ENCODE measurements at regions not wholly inside any gene's neighbourhood (a gene's known extent, or its start where the extent isn't known, plus 50 kb on each side); places are given as distances from the start of the nearest gene placed in this dataset.
"Not testable (repeated sequence)": the region's sequence is repeated elsewhere in the genome, so short reads cannot be mapped to it uniquely, and the experiment has no call there.

GRCh38 chr5:165031371-165031770 lies 1526.0 kb downstream of the MAT2B start:
- Histone ChIP-seq H3K36me3 (no peaks in the 10 kb centered on the region), H3K9me3 (no peaks in the 10 kb centered on the region), H3K4me3 (no peak overlapping the region), H3K27ac (no peak overlapping the region), H3K4me1 (no peaks in the 10 kb centered on the region), H3K27me3 (no peaks in the 10 kb centered on the region)
- DNase-seq (no peak), ATAC-seq (no peak)
- intact Hi-C loops (cut with DNase I), result no loop called here
- no peak for TF ChIP-seq CTCF (IDR thresholded peaks at IDR 0.05)

- intact Hi-C loops (cut with DNase I), result no loop called here
- Histone ChIP-seq H3K9me3 (no peaks in the 10 kb centered on the region), H3K36me3 (no peaks in the 10 kb centered on the region), H3K27me3 (no peaks in the 10 kb centered on the region), H3K4me1 (no peaks in the 10 kb centered on the region), H3K4me3 (no peak overlapping the region), H3K27ac (no peak overlapping the region)
- no peak for DNase-seq
- TF ChIP-seq CTCF (IDR thresholded peaks at IDR 0.05), result no peak
- no peak for ATAC-seq
Observed at GRCh38 chr5:165035520-165035919, 1530.1 kb downstream of the MAT2B start.

DNA sequence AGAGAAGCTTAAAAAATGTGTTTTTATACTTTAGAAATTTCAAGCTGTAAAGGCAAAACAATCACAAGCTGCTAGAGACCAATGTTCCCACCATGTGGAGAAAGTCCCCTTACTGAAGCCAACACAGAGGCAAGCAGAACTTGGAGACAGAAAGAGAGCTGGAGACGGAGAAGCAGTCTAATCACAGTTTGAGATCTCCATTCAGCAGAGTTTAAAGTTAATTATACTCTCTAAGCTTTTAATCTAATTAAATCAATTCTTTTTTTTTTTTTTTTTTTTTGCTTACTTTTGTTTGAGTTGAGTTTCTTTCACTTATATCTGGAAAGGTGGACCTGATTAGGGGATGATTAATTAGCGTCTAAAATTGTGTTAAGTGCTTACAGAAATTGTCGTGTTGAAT lies 1534.3 kb downstream of the MAT2B start:
- no peaks in the 10 kb centered on the region for H3K9me3 ChIP-seq
- no peak overlapping the region for H3K27ac ChIP-seq
- no peaks in the 10 kb centered on the region for H3K4me1 ChIP-seq
- H3K27me3 ChIP-seq, result no peaks in the 10 kb centered on the region
- intact Hi-C loops (cut with DNase I), result no loop called here
- no peak for DNase-seq
- H3K4me3 ChIP-seq, result no peak overlapping the region
- no peak for TF ChIP-seq CTCF (IDR thresholded peaks at IDR 0.05)
- no peak for ATAC-seq
- no peaks in the 10 kb centered on the region for H3K36me3 ChIP-seq

DNA sequence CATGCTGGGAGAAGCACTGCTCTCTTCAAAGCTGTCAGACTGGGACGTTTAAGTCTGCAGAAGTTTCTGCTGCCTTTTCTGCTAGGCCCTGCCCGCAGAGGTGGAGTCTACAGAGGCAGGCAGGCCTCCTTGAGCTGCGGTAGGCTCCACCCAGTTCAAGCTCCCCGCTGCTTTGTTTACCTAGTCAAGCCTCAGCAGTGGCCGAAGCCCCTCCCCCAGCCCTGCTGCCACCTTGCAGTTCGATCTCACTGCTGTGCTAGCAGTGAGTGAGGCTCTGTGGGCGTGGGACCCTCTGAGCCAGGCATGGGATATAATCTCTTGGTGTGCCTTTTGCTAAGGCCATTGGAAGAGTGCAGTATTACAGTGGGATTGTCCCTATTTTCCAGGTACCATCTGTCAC lies 1540.5 kb downstream of the MAT2B start:
- H3K27ac ChIP-seq; H3K4me1 ChIP-seq; H3K9me3 ChIP-seq; ATAC-seq; intact Hi-C loops (cut with DNase I); H3K27me3 ChIP-seq; DNase-seq; H3K36me3 ChIP-seq; H3K4me3 ChIP-seq: not testable (repeated sequence)

DNA sequence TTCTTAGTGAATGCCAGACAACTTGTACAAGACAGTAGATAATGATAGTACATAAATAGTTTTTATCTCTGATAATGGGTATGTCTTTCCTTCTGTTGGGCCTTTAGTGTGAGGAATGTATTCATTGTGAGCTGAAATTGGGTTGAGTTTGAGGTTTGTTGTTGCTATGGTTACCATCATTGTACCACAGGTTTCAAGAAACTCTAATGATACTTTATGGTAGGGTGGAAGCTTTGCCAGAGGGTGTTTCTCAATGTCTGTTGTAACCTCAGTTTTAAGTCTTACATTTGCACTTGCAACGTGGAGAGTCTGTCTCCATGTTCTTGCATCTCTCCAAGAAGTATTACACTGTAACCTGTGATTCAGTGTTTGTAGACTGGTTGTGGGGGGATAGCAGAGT lies 1550.1 kb downstream of the MAT2B start:
- intact Hi-C loops (cut with DNase I), result no loop called here
- no peak for ATAC-seq
- TF ChIP-seq CTCF (IDR thresholded peaks at IDR 0.05), result no peak

DNA sequence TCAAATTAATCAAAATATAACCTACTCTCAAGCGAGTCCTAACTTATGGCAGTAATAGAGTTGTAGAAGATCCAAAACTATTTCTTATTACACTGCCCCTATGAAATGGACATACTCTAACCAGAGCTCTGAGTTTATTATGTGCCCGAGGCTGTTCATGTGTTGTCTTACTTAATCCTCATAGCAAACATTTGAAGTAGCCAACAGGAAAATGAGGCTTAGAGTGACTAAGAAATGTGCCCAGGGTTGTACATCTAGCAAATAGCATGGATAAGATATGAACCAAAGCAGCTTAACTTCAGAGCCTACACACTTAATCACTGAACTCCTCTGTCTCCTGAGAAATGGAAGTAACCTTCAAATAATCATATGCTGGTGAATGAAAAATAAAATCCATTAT lies 1551.7 kb downstream of the MAT2B start:
- no peaks in the 10 kb centered on the region for H3K36me3 ChIP-seq
- DNase-seq, result no peak
- no peak for ATAC-seq
- no peak overlapping the region for H3K4me3 ChIP-seq
- no peaks in the 10 kb centered on the region for H3K27me3 ChIP-seq
- no peaks in the 10 kb centered on the region for H3K4me1 ChIP-seq
- H3K27ac ChIP-seq, result no peak overlapping the region
- no peaks in the 10 kb centered on the region for H3K9me3 ChIP-seq
- no peak for TF ChIP-seq CTCF (IDR thresholded peaks at IDR 0.05)
- intact Hi-C loops (cut with DNase I), result no loop called here

More for the DNA sequence above, 1550.1 kb downstream of the MAT2B start:
- Histone ChIP-seq H3K36me3 (no peaks in the 10 kb centered on the region), H3K27ac (no peak overlapping the region), H3K4me1 (no peaks in the 10 kb centered on the region), H3K4me3 (no peak overlapping the region), H3K9me3 (no peaks in the 10 kb centered on the region), H3K27me3 (no peaks in the 10 kb centered on the region)
- DNase-seq, result no peak

Measured in upper lobe of right lung (tissue), 1 donor.